Transverse colon (tissue), 4 donors: ENCODE measurements at regions not wholly inside any gene's neighbourhood (a gene's known extent, or its start where the extent isn't known, plus 50 kb on each side); places are given as distances from the start of the nearest gene placed in this dataset.

Source experiments
- CTCF ChIP-seq, 5 experiments: fragments of 200-600 bp in 3 of 5; fragments of 450-650 bp in 2 of 5; sonication (generic) in 3 of 5; IDR thresholded peaks; 1 replicate in 2 of 5; 2 replicates in 3 of 5; pipeline ENCODE4 v1.5.1; 2016 to 2017; ENCODE audit warnings: antibody characterized with exemption in 5 of 5, inconsistent platforms in 3 of 5, mild to moderate bottlenecking in 2 of 5, moderate library complexity in 1 of 5
- POLR2A ChIP-seq: fragments of 450-650 bp; IDR thresholded peaks from one replicate; pipeline ENCODE4 v1.6.1; 2016; ENCODE audit warnings: antibody characterized with exemption, mild to moderate bottlenecking, moderate library complexity
- POLR2AphosphoS5 ChIP-seq, 3 donors: sonication (generic); formaldehyde crosslinking; IDR thresholded peaks; one replicate each; pipeline ENCODE4 v1.6.1; 2016; ENCODE audit warnings: antibody characterized with exemption in 3 of 3

GRCh38 chr7:84912537-84912936, 274.3 kb downstream of the SEMA3D start:
- TF ChIP-seq POLR2A (no peak), CTCF (IDR thresholded peaks at IDR 0.05) (no peak), POLR2AphosphoS5 (IDR thresholded peaks at IDR 0.05) (no peak)
